ENCODE measurements at regions not wholly inside any gene's neighbourhood (a gene's known extent, or its start where the extent isn't known, plus 50 kb on each side); places are given as distances from the start of the nearest gene placed in this dataset.

DNA sequence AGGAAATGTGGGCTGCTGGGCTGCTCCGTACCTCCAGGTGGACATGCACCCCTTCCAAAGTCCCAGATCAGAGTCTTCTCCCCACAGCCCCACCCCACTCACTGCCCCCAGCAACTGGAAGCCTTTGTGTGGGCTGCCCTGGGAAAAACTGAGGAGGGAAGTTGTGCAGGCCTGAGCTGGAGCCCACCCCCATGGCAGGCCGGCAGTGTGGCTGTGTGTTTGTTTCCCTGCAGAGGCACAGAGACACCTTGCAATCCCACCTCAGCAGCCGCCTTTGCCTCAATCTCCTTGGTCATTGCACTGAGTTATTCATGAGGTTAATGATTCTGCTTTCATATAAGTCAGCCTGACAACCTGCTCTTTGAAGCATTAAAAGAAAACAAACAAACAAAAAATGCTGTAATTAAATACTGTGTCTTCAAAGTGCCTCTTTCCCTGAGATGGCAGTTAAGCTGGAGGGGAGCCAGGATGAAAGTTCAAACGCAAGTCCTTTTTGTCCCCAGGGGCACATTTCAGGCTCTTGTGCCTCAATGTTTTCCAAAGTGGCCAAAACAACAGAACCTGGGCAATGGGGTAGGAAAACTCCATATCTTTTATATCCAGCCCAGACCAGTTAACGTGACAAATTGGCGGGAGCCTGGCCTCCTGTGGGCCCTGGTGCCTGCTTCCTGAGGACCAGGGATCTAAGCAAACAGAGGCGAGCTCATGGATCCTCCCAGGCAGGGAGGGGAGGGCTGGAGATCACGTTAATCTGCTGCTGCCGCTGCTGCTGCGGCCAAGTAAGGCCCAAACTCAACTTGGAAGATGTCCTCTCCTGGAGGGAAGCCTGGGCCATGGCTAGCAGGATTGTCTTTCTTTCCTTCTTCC is 51.9 kb upstream of the TSPAN11 start:
- DNase-seq, result no peak

DNA sequence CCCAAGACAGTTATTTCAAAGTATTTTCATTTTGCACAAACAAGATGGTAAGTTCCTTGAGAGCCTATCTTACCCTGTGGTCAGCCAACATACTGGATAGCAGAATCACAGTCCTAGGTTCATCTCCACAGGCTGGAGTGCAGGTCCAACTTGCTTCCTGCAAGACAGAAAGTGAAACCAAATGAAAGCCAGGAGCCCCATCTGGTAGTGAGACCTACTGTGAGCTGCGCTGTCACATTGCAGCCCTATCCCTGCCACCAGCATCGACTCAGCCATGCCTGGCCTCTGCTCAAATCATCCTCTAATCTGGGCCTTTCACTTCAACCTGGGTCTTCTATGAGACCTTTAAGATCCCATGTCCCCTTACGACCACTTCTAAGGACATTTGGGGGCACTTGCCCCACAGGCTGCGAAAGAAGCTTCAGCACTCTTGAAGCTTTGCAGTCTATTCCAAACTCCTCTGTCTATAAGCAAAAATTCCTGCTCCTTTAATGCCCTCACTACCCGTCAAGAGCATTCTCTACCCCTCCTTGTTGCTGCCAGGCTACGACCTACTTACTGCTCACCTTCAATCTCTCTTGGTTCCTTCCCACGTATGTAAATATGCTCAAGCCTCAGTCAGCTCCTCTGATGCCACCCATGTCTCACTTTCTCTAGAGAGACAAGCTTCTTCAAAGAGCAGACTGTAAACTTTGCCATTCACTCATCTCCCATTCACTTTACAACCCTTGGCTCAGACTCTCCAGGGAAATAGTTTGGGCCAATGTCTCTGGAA is 55.9 kb upstream of the TSPAN11 start:
- no peak for DNase-seq

DNA sequence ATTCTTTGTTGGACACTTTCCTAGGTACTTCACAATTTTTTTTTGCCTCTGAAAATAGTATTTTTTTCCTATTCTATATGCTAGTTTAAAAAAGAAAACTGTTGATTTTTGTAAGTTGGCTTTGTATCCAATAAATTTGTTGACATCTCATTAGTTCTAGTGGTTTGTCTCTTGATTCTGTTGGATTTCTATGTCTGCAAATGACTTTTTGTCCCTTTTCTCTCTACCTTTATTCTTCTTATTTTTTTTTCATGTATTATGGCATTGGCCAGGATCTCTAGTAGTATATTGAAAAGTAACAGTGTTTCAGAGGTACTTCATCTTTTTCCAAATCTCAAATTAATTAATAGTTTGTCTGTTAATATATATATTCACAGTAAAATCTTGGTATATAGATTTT is 59.1 kb upstream of the TSPAN11 start:
- no peak for DNase-seq

DNA sequence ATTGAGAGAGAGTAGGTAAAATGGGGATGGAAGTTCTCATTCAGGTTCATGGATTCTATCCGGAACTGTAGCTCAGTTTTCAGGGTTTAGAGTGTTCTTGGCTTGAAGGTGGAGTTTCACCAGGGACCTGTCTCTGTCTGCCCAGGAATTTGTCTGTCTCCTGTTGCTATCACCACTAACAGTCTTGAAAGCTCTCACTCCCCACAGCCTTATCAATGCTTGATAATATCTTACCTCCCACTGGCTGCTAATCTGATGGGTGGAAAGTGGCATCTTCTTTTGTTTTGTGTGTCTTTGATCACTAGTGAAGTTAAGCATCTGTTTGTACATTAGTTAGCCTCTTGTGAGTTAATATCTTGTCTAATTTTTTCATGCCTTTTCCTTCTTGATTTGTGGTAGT is 60.3 kb upstream of the TSPAN11 start:
- no peak for DNase-seq

DNA sequence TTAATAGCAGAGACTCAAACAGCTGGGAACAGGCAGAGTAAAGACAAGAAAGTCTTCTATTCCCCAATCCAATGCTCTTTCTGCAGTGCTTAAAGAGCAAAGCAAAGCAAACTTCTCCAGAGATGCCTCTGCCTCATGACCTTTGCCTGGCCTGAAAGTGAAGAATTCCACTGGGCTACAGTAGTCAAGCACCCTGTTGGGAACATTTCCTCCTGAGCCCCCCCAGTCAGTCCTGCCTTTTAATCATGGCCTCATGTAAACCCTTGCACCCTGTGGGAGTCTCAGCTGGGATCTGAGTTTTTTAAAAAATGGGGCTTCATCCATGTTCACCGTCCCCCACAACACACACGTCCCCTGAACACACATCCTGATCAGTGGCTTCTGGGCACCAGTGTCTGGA is 62.7 kb upstream of the TSPAN11 start:
- DNase-seq, result no peak

DNA sequence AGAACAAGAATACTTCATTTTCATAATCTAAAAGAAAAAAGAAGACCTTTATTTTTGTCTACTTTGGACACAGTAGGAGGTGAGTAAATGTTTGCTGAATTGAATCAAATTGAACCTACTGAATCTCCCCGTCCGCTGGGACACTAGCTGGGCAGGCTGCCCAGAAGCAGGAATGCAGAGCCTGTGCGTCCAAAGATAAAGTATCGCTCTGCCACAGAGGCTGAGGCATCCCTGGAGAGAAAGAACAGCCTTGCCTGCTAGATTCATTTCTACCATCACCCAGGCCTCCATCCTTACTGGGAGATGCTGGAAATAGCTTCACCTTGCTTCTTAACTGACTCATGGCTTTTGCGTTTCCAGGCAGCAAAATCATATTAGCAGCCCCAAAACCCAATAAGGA is 64.1 kb upstream of the TSPAN11 start:
- DNase-seq, result no peak

DNA sequence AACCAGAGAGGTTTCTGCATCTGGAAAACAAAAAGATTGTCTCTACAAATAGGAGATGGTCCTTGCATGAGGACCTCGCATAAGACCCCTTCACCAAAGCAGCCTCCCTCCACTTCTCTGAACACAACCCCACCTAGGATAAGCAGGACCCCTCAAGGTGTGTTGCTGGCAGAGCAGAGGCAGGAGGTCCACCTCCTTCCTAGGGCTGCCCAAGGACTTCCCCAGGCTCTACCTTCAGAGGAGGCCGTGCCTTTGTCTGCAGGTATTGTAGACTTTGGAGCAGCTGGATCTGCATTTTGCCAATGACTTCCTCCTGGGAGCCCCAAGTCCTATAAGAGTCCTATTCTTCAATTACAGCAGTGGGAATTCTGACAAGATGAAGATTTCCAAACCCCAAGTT is 67.3 kb upstream of the TSPAN11 start:
- DNase-seq, result no peak

DNA sequence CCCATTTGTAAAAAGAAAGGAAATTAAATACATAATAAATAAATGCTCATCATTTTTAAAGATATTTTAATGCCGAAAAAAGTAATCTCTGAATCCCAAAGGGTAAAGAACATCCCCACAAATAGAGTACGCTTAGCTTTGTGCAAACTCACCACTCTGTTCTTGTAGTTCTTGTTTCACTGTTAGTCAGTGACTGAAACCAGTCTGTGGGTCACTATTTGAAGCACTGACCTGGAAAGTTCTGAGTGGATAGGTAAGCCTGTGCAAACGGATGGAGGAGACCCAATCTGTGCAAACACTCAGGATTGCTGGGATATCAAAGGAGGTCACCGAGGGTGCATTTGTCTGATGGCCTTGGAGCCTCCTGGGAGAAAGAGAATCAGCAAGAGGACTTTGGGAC is 68.1 kb upstream of the TSPAN11 start:
- no peak for DNase-seq

DNA sequence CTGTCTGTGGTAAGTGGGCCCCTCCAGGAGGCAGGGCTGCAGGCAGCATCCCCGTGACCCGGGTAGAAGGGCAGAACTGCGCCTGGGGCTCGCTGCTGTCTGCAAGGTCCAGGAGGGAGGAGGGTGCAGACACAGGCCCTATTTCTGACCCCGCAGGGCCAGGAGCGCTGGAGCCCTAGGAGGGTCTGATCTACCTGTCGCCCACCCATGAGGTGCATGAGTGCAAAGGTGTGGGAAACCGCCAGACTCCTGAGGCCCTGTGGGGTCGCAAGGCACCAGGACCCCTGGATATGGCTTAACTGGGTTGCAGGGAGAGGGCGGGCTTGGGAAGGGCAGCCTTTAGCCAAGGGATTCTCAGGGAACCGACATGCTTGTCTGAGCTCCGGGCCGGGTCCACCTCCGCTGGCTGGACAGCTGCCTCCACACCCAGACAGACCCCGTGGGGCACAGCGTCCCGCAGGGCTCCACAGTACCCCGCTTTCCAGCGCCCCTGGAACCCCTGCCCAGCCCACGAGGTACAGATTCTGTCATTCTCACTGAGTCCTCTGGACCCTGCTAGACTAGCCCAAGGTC is 72.9 kb upstream of the TSPAN11 start:
- no peak for DNase-seq

DNA sequence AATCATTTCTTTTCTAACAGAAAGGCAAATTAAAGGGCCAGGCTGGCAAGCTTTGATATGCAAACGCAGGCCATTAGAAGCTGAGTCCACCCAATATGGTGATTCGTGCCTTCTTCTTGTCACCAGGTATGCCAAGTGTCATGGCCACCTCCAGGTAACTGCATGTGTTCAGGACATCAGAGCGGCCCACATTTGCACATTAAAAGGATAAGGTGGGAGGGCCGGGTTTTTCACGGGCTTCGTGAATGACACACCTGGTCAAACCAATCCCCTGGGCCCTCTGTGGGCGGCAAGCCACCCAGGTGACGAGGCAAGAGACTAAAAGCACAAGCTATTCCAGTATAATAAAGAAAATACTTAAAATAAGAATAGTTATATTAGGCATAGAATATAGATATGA is 75.9 kb upstream of the TSPAN11 start:
- no peak for DNase-seq

DNA sequence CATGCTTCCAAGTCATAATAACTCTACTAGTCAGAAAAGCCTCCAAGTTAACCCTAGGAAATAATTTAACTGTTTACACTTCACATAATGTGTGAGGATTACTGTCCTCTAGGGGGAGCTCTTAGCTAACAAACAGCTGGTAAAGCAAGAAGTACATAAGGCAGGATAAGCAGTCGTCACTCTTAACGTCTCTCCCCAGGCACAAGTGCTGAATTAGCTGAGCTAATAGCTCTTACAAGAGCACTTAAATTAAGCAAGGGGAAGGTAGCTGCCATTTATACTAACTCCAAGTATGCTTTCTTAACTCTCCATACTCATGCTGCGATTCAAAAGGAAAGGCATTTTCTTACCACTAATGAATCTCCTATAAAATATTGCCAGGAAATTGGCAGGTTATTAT is 79.3 kb upstream of the TSPAN11 start:
- DNase-seq, result no peak

DNA sequence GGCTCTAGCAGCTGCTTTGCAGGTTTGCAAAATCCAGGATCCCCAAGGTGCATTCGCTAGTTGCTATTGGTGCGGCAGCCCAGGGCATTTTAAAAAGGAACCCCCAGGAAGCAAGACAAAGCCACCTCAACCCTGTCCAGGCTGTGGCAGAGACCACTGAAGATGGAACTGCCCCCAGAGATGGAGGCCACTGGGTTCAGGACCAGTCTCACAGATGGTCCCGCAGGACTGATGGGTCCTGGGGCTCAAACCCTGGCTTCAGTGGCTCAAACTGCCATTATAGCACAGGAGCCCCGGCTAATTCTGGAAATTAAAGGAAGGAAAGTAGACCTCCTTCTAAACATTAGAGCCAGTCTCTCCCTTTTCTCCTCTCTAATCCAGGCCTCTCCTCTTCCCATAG is 79.8 kb upstream of the TSPAN11 start:
- DNase-seq, result no peak

DNA sequence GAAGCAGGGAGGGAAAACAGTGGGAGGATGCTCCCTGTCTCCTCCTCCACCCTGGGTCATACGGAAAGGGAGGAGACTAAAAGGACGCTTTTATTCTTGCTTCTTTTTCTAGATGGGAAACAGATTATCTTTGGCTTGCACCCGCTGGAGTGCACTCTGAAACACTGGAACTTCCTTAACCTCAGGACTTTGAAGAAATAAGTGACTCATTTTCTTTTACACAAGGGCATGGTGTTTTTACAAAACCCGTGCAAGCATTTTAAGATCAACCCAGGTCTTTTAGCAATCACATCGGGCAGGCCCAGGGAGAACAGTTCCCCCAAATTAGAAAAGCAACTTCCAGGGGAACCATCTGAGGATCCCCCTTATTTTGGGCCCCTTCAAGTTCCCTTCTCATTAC is 80.9 kb upstream of the TSPAN11 start:
- DNase-seq, result no peak

DNA sequence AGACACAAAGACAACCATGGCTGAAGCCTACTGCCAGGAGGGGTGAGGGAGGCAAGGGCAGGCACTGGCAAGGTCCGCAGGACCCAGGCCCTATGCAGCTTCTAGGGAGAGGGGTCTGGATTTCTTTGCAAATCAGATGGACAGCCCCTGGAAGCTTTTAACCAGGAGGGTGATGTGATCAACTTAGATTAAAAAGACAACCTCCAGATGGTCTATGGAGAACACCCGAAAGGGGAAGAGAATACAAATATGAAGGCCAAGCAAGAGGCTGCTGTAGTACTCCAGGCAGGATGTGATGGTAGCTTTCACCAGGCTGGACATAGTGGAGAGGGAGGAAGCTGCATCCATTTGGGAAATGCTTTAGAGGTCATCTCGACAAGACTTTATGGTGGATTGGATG is 83.3 kb upstream of the TSPAN11 start:
- no peak for DNase-seq

DNA sequence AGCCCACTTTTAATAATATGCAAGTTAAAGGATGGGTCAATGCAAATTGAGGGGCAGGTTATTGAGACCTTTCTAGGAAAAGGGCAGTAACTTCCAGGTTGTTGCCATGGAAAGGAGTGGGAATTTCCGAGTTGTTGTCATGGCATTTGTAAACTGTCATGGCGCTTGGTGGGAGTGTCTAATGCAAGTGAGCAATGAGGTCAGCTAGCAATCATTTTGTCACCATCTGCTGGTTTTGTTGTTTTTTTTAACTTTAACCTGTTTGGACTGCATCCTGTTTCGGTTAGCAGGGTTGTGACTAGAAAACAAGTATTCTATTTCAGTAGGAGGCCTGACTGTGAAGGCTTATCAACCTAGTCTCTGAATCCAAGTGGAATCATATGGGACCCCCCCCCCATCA is 85.8 kb upstream of the TSPAN11 start:
- no peak for DNase-seq

DNA sequence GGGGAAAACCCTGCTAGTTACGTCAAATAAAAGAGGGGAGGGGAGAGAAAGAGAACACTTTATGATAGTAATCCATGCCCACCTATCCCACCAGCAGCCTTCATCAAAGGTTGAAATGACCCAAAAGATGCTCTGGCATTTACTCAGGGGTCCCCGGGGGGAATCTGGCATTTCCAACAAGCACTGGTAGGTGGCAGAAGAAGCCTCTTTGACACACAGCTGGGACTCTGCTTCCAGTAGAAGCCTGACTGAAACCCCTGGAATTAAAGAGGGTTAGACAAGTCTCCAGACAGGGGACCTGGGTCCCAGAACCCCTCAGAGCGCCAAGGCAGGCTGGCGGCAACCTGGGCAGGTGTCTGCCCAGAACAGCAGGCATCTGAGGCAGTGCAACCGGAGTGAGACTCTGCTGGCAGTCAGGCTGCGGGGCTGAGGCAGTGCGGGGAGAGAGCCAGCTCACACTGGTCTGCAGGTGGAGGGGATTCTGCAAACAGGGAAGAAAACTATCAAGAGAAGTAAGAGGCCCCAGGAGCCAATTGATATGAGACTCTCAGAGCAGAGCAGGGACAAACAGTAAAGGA is 85.0 kb upstream of the CAPRIN2 start:
- no peak for DNase-seq

DNA sequence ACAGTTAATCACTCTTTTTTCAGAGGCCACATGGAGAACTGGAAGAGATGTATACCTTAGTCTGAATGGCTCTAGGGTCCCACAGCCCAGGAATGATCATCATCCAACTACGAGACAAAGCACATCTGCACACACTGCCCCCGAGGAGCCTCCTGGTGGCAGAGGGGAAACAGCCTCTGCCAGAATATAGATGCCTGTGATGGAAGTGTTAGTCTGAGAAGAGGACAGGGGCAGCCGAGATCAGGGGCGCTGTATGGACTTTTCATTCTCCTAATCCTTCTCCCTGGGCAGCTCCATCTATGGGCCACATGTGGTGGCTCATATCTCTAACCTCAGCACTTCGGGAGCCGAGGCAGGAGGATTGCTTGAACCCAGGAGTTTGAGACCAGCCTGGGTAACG is 82.8 kb upstream of the CAPRIN2 start:
- no peak for DNase-seq

DNA sequence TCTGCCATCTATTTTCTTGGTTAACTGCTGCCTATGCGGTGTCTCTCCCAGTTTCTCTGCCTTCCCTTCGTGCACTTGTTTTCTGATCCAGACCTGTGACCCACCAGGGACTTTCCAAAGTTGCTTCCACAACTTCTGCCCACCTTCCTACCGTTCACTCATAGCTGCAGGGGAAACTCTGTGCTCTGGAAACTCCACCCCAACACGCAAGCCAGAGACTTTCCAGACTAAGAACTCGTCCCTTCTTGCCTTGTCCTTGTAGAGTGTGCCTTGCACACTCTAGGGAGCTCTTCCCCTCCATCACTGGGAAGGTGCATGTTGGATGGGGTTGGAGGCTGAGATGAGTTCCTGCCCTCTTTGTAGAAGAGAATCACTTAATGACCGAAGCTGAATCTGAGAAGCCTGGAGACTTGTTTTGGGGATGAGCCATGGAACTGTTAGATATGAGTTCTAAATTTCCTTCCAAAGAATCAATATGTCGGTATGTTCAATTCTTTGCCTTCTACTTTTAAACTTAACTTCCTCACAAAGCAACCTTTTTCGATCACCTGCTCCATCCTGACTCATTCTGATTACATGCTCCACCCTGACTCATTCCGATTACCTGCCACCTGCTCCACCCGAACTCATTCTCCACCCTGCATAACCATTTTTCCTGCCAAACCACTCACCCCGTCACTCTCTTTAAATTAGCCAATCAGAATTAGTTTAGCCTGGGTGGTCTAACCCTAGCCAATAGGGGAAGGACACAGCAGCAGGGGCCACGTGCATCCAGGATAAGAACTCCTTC is 82.1 kb upstream of the CAPRIN2 start:
- no peak for DNase-seq

DNA sequence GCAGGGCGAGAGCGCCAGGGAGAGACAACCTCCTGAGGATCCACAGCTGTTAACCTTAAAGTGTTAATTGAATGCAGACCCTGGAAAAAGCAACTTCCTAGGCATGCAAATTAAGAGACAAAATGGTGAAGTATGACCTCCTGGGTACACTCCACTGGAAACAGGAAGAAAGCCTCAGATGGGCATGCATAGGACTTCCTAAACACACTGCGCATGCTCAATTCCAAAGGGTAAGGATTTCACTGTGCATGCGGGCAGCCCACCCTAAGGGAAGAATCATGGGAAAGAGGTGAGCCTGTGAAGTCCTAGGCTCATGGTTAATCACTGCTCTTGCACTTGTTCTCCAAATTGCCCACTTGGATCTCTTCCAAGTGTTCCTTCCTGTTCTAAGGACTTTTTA is 80.5 kb upstream of the CAPRIN2 start:
- no peak for DNase-seq

DNA sequence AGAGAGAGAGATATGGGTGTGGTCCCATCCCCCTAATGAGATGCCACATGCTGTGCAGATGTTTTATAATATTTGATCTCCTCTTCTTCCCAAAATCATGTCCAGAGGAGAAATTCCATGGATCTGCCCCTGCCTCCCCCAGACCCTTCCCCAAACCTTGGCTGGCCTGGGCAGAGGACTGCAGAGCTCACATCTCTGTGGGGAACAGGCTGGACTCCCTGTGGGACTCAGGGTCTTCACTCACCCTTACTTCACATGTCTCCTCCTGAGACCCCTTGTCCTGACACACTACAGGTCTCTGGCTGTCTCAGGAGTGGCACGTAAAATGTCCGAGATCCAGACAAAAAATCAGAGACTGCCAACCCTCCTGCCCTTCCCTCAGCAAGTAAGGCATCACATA is 76.0 kb upstream of the CAPRIN2 start:
- DNase-seq, result no peak

DNA sequence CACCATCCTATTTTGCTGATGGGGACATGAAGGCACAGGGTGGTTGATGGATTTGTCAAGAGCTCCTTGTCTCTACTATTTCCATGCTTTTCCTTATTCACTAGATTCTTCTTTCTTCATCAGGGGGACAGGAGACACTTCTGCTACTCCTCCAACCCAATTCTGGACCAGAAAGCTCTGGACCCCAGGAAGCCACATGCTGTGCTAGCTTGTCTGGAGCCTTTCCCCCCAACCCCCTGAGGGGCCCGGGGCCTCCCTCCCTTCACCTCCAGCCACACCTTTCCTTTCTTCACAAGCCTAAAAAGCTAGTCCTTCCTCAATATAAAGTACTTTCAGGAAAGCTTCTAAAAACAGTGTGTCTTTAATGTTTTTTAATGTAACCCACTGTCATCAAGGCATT is 75.1 kb upstream of the CAPRIN2 start:
- no peak for DNase-seq

DNA sequence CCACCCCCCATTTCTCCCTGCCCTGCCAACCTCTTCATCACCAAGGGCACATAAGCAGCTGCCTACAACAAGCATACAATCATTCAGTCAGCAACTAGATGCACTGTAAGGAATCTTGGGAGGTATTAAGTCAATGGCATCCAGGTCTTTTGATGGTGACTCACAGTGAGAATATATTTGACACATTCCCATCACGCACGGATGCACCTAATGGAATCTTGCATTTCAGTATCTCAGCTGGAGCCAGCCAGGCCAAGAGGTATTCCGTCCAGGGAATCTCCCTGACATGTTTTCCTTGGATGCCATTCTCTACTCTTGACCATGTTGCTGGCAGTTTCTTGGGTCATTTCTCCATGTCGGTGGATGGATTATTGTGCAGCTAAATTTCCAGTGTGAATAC is 73.9 kb upstream of the CAPRIN2 start:
- no peak for DNase-seq
